Right lobe of liver (tissue), 6 donors: ENCODE measurements at regions not wholly inside any gene's neighbourhood (a gene's known extent, or its start where the extent isn't known, plus 50 kb on each side); places are given as distances from the start of the nearest gene placed in this dataset.

Experiments
- ATAC-seq, 4 donors: fragments of 200-7000 bp; cut with Tn5 transposase; one replicate each; pipeline ENCODE4 v1.9.1; 2020; ENCODE audit warnings: mild to moderate bottlenecking in 4 of 4, moderate library complexity in 4 of 4
- DNase-seq, 3 donors: peaks; one replicate each; pipeline ENCODE4 v3.0.0-alpha.2; 2020
- H3K27ac ChIP-seq, 3 donors: fragments of 200-600 bp; one replicate each; pipeline ENCODE4 v1.8.0; 2022
- H3K27me3 ChIP-seq, 2 donors: fragments of 200-600 bp; one replicate each; pipeline ENCODE4 v1.8.0; 2022
- H3K36me3 ChIP-seq, 4 donors: fragments of 200-600 bp; sonication (generic) in 1 of 4; one replicate each; pipeline versions ENCODE4 v1.5.1 to v1.8.0; 2017 to 2022; ENCODE audit warnings: control low read depth in 1 of 4
- H3K4me1 ChIP-seq, 4 donors: fragments of 200-600 bp; sonication (generic) in 1 of 4; one replicate each; pipeline versions ENCODE4 v1.5.1 to v1.8.0; 2017 to 2022; ENCODE audit warnings: control low read depth in 1 of 4
- H3K4me3 ChIP-seq, 3 donors: fragments of 200-600 bp; one replicate each; pipeline ENCODE4 v1.8.0; 2022
- H3K9me3 ChIP-seq, 4 donors: fragments of 200-600 bp; sonication (generic) in 1 of 4; one replicate each; pipeline versions ENCODE4 v1.5.1 to v1.8.0; 2017 to 2022; ENCODE audit warnings: control low read depth in 1 of 4
- POLR2A ChIP-seq: fragments of 450-650 bp; IDR thresholded peaks from one replicate; pipeline ENCODE4 v1.6.1; 2017; ENCODE audit warnings: antibody characterized with exemption, mild to moderate bottlenecking
- WGBS: methylation state at CpG from one replicate; pipeline ENCODE4 v1.1.6; 2018; ENCODE audit warnings: low coverage, low lambda C conversion rate; ENCODE audit not compliant: insufficient coverage; ENCODE audit errors: missing lambda C conversion rate; 5-methylcytosine and 5-hydroxymethylcytosine counted together
- intact Hi-C, 2 donors: fragments of 100-400 bp; cut with DNase I; formaldehyde crosslinking; loops; one replicate each; pipeline versions ENCODE4 v1.11.2 to v1.14.1; 2022
- TF ChIP-seq, protein P1 (sequence below), 4 donors: fragments of 200-600 bp in 3 of 4; fragments of 450-650 bp in 1 of 4; IDR thresholded peaks; one replicate each; pipeline versions ENCODE4 v1.5.1 to v1.8.0; 2016 to 2022; ENCODE audit warnings: antibody characterized with exemption in 4 of 4, mild to moderate bottlenecking in 2 of 4
- donor health status: DM: no; HTN: yes; CAD: no.
- donor health status: DM: no; HTN: no; CAD: no.
- donor health status: DM: no; HTN: no; CAD: no.
- donor health status: DM: no; HTN: yes; CAD: no.
- donor health status: DM: no; HTN: yes; CAD: no.

DNA sequence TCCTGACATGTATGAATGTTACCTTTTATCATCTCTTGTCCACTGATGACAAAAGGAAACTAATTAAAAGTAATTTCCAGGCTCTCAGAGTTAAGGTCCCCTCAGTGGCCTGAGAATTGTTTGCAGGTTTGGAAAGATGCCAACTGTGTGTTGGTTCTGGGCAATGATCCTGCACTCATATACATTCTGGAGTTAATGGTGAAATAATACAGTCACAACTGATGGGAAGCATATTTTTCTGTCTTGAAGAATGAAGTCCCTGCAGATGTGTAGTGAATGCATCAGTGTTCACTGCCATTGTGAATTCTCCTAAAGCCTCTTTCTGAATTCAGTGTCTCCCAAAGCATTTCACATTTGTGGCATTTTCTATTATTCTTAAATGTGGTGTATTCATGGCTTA, 238.1 kb upstream of the PPP1R2C start:
- Histone ChIP-seq H3K27me3 (no peaks in the 10 kb centered on the region), H3K4me3 (no peak overlapping the region), H3K9me3 (no peaks in the 10 kb centered on the region), H3K36me3 (no peaks in the 10 kb centered on the region), H3K27ac (no peak overlapping the region), H3K4me1 (no peaks in the 10 kb centered on the region)
- intact Hi-C loops = no loop called here
- DNase-seq = no peak
- no peak for ATAC-seq
- TF ChIP-seq, protein P1, sequence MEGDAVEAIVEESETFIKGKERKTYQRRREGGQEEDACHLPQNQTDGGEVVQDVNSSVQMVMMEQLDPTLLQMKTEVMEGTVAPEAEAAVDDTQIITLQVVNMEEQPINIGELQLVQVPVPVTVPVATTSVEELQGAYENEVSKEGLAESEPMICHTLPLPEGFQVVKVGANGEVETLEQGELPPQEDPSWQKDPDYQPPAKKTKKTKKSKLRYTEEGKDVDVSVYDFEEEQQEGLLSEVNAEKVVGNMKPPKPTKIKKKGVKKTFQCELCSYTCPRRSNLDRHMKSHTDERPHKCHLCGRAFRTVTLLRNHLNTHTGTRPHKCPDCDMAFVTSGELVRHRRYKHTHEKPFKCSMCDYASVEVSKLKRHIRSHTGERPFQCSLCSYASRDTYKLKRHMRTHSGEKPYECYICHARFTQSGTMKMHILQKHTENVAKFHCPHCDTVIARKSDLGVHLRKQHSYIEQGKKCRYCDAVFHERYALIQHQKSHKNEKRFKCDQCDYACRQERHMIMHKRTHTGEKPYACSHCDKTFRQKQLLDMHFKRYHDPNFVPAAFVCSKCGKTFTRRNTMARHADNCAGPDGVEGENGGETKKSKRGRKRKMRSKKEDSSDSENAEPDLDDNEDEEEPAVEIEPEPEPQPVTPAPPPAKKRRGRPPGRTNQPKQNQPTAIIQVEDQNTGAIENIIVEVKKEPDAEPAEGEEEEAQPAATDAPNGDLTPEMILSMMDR (IDR thresholded peaks at IDR 0.05) = no peak
- TF ChIP-seq POLR2A = no peak

DNA sequence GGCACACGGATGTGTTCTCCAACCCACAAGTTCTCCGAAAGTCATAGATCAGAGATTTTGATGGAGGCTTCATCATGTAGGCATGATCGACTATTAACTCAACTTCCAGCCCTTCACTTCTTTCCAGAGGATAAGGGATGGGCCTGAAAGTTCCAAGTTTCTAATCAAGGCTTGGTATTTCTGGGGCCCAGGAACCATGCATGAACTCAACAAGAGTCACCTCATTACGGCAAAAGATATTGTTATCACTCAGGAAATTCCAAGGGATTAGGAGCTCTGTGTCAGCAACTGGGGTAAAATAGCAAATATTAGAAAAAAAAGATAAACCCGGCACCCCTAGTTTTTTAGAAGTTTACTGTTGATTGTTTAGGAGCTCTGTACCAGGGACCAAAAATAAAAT, 240.1 kb upstream of the PPP1R2C start:
- Histone ChIP-seq H3K4me1 (no peaks in the 10 kb centered on the region), H3K4me3 (no peak overlapping the region), H3K27ac (no peak overlapping the region), H3K27me3 (no peaks in the 10 kb centered on the region), H3K9me3 (no peaks in the 10 kb centered on the region), H3K36me3 (no peaks in the 10 kb centered on the region)
- no peak for DNase-seq
- ATAC-seq = no peak
- whole genome bisulfite sequencing = 50% methylated on average over 4 of the region's 5 CpGs
- intact Hi-C loops = no loop called here
- TF ChIP-seq POLR2A = no peak
- TF ChIP-seq, protein P1 (IDR thresholded peaks at IDR 0.05) = no peak

DNA sequence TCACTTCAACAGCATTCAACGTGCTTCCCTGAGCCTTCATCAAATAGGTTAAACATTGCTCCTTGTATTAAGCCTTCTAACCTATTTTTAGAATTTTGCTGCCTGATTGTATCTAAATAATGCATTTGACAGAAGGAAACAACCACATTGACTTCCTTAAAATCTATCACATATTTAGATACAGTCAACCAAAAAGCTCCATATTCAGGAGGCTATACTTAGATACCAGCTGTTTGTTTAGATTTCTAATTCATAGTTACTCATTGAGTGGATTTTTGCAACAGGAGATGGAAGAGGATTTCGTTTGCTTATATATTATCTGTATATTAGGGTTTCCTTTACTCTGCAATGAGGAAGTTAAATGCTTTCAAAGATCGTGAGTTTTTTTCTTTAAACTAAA, 241.1 kb upstream of the PPP1R2C start:
- Histone ChIP-seq H3K27me3 (no peaks in the 10 kb centered on the region), H3K9me3 (no peaks in the 10 kb centered on the region), H3K27ac (no peak overlapping the region), H3K4me1 (no peaks in the 10 kb centered on the region), H3K36me3 (no peaks in the 10 kb centered on the region), H3K4me3 (no peak overlapping the region)
- no peak for TF ChIP-seq POLR2A
- WGBS = 15% methylated on average over 3 of the region's 3 CpGs
- intact Hi-C loops = no loop called here
- ATAC-seq (no peak), DNase-seq (no peak)

DNA sequence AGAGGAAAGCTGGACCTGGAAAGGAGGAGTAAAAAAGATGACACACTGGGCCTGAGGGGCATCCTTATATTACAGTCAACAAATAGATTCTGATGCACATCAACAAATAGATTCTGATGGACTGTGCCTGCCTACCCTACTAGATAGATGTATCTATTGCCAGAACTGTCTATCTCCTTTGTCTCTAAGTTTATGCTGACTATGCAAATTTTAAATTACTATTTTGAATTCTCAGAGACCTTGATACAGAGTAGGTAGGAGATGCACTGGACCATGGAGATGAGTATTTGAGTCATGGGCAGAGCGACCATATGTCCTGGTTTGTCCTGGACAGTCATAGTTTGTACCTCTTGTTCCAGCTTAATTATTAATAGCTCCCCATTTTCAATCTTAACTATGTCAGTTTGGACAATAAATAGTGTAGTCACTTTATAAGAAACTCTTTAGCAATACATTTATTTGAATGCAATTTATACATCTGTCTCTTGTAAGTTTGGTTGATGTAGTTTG, 247.9 kb upstream of the PPP1R2C start:
- DNase-seq (no peak), ATAC-seq (no peak)
- Histone ChIP-seq H3K36me3 (no peaks in the 10 kb centered on the region), H3K27me3 (no peaks in the 10 kb centered on the region), H3K9me3 (no peaks in the 10 kb centered on the region), H3K4me3 (no peak overlapping the region), H3K27ac (no peak overlapping the region), H3K4me1 (no peaks in the 10 kb centered on the region)
- intact Hi-C loops = no loop called here
- 80% methylated on average over 1 of the region's 1 CpG for WGBS
- TF ChIP-seq, protein P1 (IDR thresholded peaks at IDR 0.05) = no peak
- TF ChIP-seq POLR2A = no peak

DNA sequence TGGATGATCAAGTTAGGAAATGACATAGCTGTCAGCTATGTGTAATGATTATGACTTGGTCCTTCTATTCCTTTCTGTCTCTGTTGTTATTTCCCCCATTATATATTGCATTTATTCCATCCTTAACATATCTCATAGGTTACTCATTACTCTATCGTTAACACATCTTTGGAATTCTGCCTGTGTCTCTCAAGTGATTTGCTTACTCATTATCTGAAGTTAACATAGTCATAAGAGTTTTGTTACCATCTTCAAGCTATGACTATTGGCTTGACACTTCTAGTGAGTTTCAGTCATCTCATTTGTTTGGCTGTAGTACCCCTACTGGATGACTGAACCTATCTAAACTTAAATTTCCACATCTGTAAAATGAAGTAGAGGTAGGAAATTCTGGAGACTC, 286.1 kb upstream of the PPP1R2C start:
- 57% methylated on average over 1 of the region's 1 CpG for WGBS
- H3K27me3 ChIP-seq = no peaks in the 10 kb centered on the region
- no peak for ATAC-seq

More for the DNA sequence above, 286.1 kb upstream of the PPP1R2C start:
- no peak for DNase-seq
- no peak overlapping the region for H3K27ac ChIP-seq
- intact Hi-C loops = no loop called here
- H3K4me3 ChIP-seq = no peak overlapping the region
- H3K9me3 ChIP-seq = no peaks in the 10 kb centered on the region
- H3K4me1 ChIP-seq = no peaks in the 10 kb centered on the region
- no peak for TF ChIP-seq POLR2A
- TF ChIP-seq, protein P1 (IDR thresholded peaks at IDR 0.05) = no peak
- no peaks in the 10 kb centered on the region for H3K36me3 ChIP-seq
